Activated CD4-positive, alpha-beta T cell treated with anti-CD3 and anti-CD28 coated beads, Interleukin-2, amount 10 ng/mL, durations not matched to agents 7 days and 5 days (primary cell): ENCODE measurements at regions not wholly inside any gene's neighbourhood (a gene's known extent, or its start where the extent isn't known, plus 50 kb on each side); places are given as distances from the start of the nearest gene placed in this dataset.

Source experiments
- CTCF ChIA-PET: fragments of 350-600 bp; sonication (Branson Sonifier 250); formaldehyde crosslinking; loops from one replicate; lab custom pipeline; 2021; ENCODE audit warnings: antibody characterized with exemption; lab: Charles Lee
- POLR2A ChIA-PET: fragments of 350-600 bp; sonication (Branson Sonifier 250); formaldehyde crosslinking; loops from one replicate; lab custom pipeline; 2021; ENCODE audit warnings: antibody characterized with exemption; lab: Charles Lee
- DNase-seq: peaks from one replicate; pipeline ENCODE4 v3.0.0-alpha.2; 2020
- H3K27ac Mint-ChIP-seq: one replicate; pipeline ENCODE4 v1.8.0; 2021; ENCODE audit warnings: mild to moderate bottlenecking, moderate library complexity, mixed read lengths
- H3K27me3 Mint-ChIP-seq: one replicate; pipeline ENCODE4 v1.8.0; 2021; ENCODE audit warnings: mixed read lengths
- H3K36me3 Mint-ChIP-seq: one replicate; pipeline ENCODE4 v1.8.0; 2021; ENCODE audit warnings: low read depth, mixed read lengths
- H3K4me1 Mint-ChIP-seq: one replicate; pipeline ENCODE4 v1.8.0; 2021; ENCODE audit warnings: mixed read lengths
- H3K4me3 Mint-ChIP-seq: one replicate; pipeline ENCODE4 v1.8.0; 2021; ENCODE audit warnings: mild to moderate bottlenecking, moderate library complexity, mixed read lengths
- H3K9me3 Mint-ChIP-seq: one replicate; pipeline ENCODE4 v1.8.0; 2021; ENCODE audit warnings: mixed read lengths

DNA sequence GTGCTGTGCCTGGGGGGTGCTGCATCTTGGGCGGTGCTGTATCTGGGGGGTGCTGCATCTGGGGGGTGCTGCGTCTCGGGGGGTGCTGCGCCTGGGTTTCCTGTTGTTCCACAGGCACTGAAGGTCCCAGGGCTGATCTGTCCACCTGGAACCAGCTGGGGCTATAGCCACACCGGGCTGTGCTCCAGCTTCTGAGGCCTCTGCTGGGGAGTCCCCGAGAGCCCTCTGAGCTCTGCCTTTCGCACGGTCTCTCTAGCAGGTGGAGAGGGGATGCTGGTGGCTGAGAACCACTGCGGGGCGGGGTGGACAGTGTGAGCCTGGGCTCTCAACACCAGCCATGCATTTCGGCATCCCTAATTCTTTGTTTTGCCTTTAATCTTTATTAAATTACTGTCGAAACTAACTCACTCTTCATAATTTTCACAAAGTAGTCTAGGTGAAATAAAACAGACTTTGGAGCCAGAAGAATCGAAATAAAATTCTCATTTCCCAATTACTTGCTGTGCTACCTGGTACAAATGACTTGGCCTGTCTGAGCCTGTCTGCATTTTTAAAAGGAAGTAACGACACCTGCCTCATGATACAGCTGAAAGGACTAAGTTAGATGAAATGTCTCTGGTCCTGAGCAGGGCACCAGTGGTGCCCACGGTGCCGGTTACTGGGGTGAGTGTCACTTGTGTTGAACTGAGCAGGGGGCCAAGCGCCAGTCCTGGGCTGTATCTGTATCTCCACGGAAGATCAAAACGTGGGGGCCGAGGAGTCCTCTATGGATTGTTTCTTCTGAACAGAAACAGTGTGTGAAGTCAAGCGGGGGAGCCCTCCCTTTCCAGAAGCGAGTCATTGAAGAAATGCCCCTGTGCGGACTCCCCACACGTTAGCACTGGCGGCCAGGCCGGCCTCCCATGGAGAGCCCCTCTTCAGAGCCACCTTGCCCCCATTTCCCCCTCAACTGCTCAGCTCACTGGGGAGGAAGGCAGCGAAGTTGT lies 142.0 kb downstream of the ASB1 start:
- Mint-ChIP-seq H3K27ac (no peak overlapping the region), H3K4me3 (no peak overlapping the region), H3K36me3 (no peaks in the 10 kb centered on the region), H3K4me1 (no peaks in the 10 kb centered on the region), H3K27me3 (no peaks in the 10 kb centered on the region), H3K9me3 (no peaks in the 10 kb centered on the region)
- no peak for DNase-seq
- CTCF ChIA-PET: interaction anchor here (0.6 kb wide), 1 partner anchor 52 kb away, joined by 3 read pairs; no protein-coding TSS in a partner anchor
- POLR2A ChIA-PET: no interaction called here

DNA sequence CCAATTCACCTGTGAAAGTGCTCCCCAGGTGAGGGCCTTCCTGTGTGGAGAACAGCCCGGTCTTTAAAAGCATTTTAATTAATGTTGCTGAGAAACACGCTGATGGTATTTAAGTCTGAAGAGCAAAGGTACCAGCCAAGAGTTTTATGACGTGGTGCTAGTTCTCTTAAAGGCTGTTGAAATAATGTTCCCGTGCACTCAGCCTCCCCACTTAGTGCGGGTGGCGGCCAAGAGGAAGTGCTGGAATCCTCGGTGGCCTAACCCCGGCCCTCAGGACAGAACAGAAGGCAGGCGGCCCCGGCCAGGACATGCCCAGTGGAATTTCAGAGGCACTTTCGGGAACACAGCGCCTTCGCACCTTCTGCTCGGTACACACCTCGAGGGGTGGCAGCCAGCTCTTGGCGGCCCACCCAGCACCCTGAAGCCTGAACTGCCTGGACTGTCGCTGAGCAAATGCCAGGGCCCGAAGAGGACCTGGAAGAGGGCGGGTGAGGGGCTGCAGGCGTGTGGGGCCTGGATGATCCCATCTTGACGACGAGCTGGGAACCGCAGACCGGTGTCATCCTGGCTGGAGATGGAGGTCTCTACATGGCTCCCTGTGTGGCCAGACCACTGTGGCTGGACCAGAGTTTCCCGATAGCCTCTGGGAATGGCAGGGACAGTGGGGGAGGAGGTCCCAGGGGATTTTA lies 142.9 kb downstream of the ASB1 start:
- no peak for DNase-seq
- Mint-ChIP-seq H3K27ac (no peak overlapping the region), H3K4me3 (no peak overlapping the region), H3K27me3 (no peaks in the 10 kb centered on the region), H3K9me3 (no peaks in the 10 kb centered on the region), H3K36me3 (no peaks in the 10 kb centered on the region), H3K4me1 (no peaks in the 10 kb centered on the region)
- POLR2A ChIA-PET: no interaction called here
- CTCF ChIA-PET: interaction anchor here (1.0 kb wide), 1 partner anchor 18 kb away, joined by 3 read pairs; no protein-coding TSS in a partner anchor

DNA sequence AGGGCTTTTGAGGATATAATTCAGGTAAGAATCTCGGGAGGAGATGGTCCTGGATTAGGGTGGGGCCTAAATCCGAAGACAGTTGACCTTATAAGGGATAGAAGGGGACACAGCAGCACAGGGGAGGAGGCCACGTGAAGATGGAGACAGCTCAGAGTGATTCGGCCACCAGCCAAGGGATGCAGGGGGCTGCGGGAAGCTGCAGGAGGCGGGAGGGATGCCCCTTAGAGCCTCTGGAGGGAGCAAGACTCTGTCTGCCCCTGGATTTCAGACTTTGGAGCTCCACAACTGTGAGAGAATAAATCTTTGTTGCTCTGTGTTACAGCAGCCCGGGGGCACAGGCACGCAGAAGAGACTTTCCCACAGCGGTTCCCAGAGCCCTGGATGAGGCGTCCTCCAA lies 143.7 kb downstream of the ASB1 start:
- Mint-ChIP-seq H3K27me3 (no peaks in the 10 kb centered on the region), H3K36me3 (no peaks in the 10 kb centered on the region), H3K27ac (no peak overlapping the region), H3K4me1 (no peaks in the 10 kb centered on the region), H3K4me3 (no peak overlapping the region), H3K9me3 (no peaks in the 10 kb centered on the region)
- ChIA-PET POLR2A (no interaction called here), CTCF (interaction anchor here (1.0 kb wide), 1 partner anchor 18 kb away, joined by 3 read pairs; no protein-coding TSS in a partner anchor)
- DNase-seq: no peak

DNA sequence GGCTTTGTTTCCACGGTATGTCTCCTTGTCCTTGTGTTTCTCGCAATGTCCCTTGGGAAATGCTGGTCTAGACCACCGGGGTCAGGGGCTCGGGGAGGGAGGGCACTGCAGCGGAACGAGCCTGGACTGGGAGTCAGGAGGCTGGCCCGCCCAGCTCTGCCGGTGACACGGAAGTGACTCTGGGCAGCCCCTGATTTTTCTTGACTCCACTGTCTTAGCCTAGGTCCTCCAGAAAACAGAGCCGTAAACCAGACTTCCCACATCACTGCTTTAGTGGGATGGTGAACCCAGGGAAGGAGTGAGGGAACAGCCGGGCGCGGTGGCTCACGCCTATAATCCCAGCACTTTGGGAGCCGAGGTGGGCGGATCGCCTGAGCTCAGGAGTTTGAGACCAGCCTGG lies 144.2 kb downstream of the ASB1 start:
- H3K36me3 Mint-ChIP-seq: no peaks in the 10 kb centered on the region
- H3K9me3 Mint-ChIP-seq: no peaks in the 10 kb centered on the region
- ChIA-PET POLR2A (no interaction called here), CTCF (interaction anchor here (1.0 kb wide), 1 partner anchor 19 kb away, joined by 3 read pairs; no protein-coding TSS in a partner anchor)
- H3K4me3 Mint-ChIP-seq: no peak overlapping the region
- H3K27me3 Mint-ChIP-seq: no peaks in the 10 kb centered on the region
- no peak for DNase-seq
- H3K27ac Mint-ChIP-seq: no peak overlapping the region
- H3K4me1 Mint-ChIP-seq: no peaks in the 10 kb centered on the region

- no peak for DNase-seq
- H3K4me1 Mint-ChIP-seq: no peaks in the 10 kb centered on the region
- H3K4me3 Mint-ChIP-seq: no peak overlapping the region
- H3K36me3 Mint-ChIP-seq: no peaks in the 10 kb centered on the region
- H3K27me3 Mint-ChIP-seq: no peaks in the 10 kb centered on the region
- no peaks in the 10 kb centered on the region for H3K9me3 Mint-ChIP-seq
- ChIA-PET CTCF (no interaction called here), POLR2A (no interaction called here)
- no peak overlapping the region for H3K27ac Mint-ChIP-seq
These were observed 145.1 kb downstream of the ASB1 start for GRCh38 chr2:238571661-238572372.

DNA sequence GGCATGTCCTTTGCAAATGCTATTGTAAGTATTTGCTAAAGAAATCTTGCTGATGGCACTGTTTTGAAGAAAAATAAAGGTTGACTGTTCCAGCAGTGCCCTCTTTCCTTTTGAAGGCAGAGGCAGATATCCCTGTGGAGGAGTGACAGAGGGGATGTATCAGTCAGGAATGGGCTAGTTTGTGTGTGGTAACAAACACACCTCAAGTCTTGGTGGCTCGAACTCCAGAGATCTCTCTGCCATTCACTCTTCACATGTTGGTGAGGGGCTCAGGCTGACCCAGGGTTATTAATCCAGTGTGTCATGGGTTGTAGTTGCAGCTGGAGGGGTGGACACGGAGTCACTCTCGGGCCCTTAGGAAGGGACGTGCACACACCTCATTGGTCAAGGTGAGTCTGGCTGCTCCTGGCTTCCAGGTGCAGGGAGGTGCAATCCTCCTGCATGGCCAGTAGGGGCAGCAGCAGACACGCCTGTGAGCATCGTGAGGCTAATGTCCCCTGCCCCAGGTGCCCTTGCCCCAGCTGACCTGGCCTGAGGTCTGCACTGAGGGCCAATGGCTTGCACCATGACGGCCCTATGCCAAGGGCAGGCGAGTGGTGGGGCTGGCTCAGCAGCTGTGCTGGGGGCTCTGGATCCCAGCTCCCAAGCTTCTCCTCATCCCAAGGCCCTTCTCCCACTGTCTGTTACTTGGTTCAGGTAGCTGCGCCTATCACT lies 146.5 kb downstream of the ASB1 start:
- ChIA-PET POLR2A (no interaction called here), CTCF (no interaction called here)
- Mint-ChIP-seq H3K4me3 (no peak overlapping the region), H3K27ac (no peak overlapping the region), H3K27me3 (no peaks in the 10 kb centered on the region), H3K36me3 (no peaks in the 10 kb centered on the region), H3K4me1 (no peaks in the 10 kb centered on the region), H3K9me3 (no peaks in the 10 kb centered on the region)
- DNase-seq: peak; percentile 15

DNA sequence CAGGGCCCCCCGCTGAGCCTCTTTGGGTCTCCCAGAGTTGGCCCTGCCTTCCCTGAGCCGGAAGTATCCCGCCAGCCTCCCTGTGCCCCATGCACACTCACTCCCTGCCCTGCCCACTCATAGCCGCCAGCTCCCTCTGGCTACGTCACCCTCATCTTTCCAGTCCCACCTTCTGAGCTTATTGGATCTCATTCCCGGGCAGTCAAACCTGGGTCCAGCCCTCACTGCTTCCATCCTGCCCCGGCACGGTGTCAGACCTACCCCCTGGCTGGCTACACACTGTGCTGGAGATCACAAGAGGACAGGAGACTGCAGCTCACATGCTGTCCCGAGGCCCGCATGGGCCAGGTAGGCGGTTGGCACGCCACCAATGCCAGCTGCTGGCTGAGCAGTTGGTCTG lies 147.2 kb downstream of the ASB1 start:
- H3K9me3 Mint-ChIP-seq: no peaks in the 10 kb centered on the region
- ChIA-PET CTCF (interaction anchor here (0.8 kb wide), 1 partner anchor 155 kb away, joined by 3 read pairs; no protein-coding TSS in a partner anchor), POLR2A (no interaction called here)
- no peak for DNase-seq
- H3K27ac Mint-ChIP-seq: no peak overlapping the region
- H3K27me3 Mint-ChIP-seq: no peaks in the 10 kb centered on the region
- no peaks in the 10 kb centered on the region for H3K36me3 Mint-ChIP-seq
- no peak overlapping the region for H3K4me3 Mint-ChIP-seq
- H3K4me1 Mint-ChIP-seq: no peaks in the 10 kb centered on the region

GRCh38 chr2:238574490-238575271 lies 148.0 kb downstream of the ASB1 start:
- H3K27ac Mint-ChIP-seq: no peak overlapping the region
- no peak for DNase-seq
- no peak overlapping the region for H3K4me3 Mint-ChIP-seq
- H3K27me3 Mint-ChIP-seq: no peaks in the 10 kb centered on the region
- POLR2A ChIA-PET: no interaction called here
- H3K9me3 Mint-ChIP-seq: no peaks in the 10 kb centered on the region
- H3K4me1 Mint-ChIP-seq: no peaks in the 10 kb centered on the region
- CTCF ChIA-PET: interaction anchor here (0.8 kb wide), 1 partner anchor 154 kb away, joined by 3 read pairs; no protein-coding TSS in a partner anchor
- no peaks in the 10 kb centered on the region for H3K36me3 Mint-ChIP-seq

DNA sequence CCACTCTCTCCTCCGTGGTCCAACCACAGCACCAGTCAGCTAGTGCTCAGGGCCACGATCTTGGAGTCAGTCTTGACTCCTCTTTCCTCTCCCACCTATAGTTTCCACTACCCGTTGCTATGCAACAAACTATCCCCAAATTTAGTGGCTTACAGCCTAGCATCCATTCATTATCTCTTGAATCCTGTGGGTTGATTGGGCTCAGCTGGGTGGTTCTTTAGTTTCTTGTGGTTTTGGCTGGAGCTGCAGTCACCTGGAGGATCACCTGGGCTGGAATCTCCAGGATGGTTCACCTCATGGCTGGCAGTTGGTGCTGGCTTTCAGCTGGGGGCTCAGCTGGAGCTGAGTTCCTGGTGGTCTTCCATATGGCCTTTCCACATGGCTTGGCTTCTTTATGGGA lies 149.9 kb downstream of the ASB1 start:
- Mint-ChIP-seq H3K9me3 (no peaks in the 10 kb centered on the region), H3K27ac (no peak overlapping the region), H3K27me3 (no peaks in the 10 kb centered on the region), H3K36me3 (no peaks in the 10 kb centered on the region), H3K4me1 (no peaks in the 10 kb centered on the region), H3K4me3 (no peak overlapping the region)
- ChIA-PET CTCF (no interaction called here), POLR2A (no interaction called here)
- DNase-seq: no peak

DNA sequence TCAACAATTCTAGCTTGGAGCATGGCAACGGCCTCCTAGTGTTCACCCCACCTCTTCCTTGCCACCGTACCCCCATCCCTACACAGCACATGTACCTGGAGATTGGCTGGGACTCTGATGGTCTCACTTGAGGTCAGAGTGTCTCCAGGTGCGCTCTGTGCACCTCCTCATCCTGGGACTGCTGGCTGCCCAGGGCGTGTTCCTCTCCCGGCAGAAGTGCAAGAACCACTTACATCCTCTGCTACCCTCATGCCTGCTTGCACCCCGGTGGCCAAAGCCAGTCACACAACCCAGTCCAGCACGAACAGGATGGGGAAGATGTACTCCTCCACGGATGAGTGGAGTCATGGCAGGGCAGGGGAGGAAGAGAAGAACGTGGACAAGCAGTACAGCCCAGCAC lies 151.5 kb downstream of the ASB1 start:
- POLR2A ChIA-PET: no interaction called here
- Mint-ChIP-seq H3K4me3 (no peak overlapping the region), H3K4me1 (no peaks in the 10 kb centered on the region)

DNA sequence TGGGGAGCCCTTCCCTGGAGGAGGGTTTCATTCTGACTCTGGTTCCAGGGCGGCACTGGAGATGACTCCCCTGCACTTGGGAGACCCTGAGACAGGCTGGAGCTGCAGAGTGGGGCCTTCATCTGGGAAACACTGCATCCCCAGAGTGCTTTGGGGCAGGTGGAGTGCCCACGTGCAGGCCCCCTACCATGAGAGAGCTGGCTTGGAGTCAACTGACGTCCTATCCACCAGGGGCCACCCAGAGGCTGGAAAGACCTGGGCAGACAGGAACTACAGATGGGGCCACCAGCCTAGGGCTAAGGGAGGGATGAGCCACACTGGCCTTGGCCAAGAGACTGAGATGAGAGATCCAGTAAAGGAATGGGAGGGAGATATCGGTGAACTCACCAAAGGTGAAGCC lies 153.8 kb downstream of the ASB1 start:
- H3K4me1 Mint-ChIP-seq: no peaks in the 10 kb centered on the region
- no peaks in the 10 kb centered on the region for H3K36me3 Mint-ChIP-seq

More for the DNA sequence above, 151.5 kb downstream of the ASB1 start:
- CTCF ChIA-PET: no interaction called here
- no peak for DNase-seq
- Mint-ChIP-seq H3K27ac (no peak overlapping the region), H3K9me3 (no peaks in the 10 kb centered on the region), H3K27me3 (peaks cover 2% of the 10 kb centered on the region), H3K36me3 (no peaks in the 10 kb centered on the region)

DNA sequence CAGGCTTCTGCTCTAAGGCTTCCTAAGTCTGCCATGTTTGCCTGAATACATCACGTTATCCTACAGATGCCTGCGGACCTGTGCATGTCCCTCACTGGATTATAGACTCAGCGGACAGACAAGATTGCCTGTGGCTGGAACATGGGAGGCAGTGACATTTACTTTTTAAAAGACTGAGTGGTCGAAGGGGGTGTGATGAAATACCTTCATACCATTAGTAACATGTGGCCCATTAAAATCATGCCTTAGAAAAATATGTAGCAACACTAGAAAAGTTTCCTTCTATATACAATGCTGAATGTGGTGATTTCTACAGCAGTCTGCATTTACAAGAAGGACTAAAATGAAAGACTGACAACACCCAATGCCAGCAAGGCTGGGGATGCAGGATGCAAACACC lies 154.4 kb downstream of the ASB1 start:
- Mint-ChIP-seq H3K4me3 (no peak overlapping the region), H3K9me3 (no peaks in the 10 kb centered on the region), H3K27me3 (peaks cover 2% of the 10 kb centered on the region), H3K4me1 (no peaks in the 10 kb centered on the region), H3K36me3 (no peaks in the 10 kb centered on the region), H3K27ac (no peak overlapping the region)
- POLR2A ChIA-PET: no interaction called here
- CTCF ChIA-PET: no interaction called here
- no peak for DNase-seq

More for the DNA sequence above, 153.8 kb downstream of the ASB1 start:
- no peak for DNase-seq
- Mint-ChIP-seq H3K27me3 (peaks cover 2% of the 10 kb centered on the region), H3K4me3 (no peak overlapping the region), H3K27ac (no peak overlapping the region), H3K9me3 (no peaks in the 10 kb centered on the region)
- ChIA-PET POLR2A (no interaction called here), CTCF (no interaction called here)
